NCI-H128 (cell line): ENCODE measurements at regions not wholly inside any gene's neighbourhood (a gene's known extent, or its start where the extent isn't known, plus 50 kb on each side); places are given as distances from the start of the nearest gene placed in this dataset.

ENCODE experiments used
- DNase-seq: peaks from one replicate; lab custom pipeline; 2025; ENCODE audit not compliant: unreplicated experiment; lab: John Stamatoyannopoulos, UW

DNA sequence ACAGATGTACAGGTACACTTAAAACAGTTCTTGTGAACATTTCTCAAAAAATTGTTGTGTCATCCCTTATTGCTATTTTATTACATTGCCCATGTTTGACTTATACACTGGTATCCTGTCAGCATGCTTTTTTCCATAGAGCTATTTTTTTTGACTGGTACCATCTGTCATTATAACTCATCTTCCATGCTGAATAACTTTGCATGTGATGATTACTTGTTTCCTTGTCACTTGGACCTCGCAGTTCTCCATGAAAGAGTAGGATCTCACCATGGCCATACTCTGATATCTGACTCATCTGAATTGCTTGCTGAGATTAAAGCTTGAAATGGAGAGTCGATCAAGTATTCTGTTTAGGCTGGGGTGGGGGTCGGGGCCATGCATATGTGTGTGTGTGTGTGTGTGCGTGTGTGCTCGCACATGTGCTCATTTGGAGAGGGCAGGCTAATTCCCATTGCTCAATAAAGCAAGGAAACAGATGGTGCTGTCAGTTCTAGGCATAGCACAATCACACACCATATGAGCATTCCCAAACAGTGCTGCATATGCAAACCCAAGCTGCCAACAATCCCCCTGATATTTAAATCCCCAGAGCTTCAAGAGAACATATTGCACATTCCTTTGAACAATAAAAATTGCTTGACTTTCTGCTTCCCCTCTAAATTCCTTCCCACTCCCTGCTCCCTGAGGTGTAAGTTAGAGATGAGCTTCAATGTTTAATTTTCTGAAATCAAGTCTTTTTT, 62.9 kb downstream of the NHLRC3 start:
- DNase-seq = no peak

DNA sequence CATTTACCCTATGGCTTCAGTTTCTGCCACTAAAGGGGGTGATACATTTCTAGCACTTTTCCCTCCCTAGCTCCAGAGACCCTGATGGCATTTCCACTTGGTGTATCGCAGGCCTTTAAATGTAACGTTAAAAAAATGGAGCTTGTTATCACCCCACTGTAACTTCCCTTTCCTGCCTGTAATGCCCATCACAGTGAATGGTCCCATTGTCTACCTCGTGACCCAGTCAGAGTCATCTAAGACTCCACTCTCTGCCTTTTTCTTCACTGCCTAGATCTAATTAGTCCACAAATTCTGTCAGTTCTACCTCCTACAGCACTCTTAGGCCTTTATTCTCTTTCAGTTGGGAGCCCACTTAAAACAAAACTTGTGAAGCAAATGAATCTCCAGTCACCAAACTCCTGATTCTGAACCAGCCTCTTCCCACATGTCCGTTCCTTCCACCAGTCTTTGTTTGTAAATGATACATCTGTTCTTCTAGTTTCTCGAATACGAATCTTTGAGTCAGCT, 64.8 kb downstream of the NHLRC3 start:
- DNase-seq = no peak

DNA sequence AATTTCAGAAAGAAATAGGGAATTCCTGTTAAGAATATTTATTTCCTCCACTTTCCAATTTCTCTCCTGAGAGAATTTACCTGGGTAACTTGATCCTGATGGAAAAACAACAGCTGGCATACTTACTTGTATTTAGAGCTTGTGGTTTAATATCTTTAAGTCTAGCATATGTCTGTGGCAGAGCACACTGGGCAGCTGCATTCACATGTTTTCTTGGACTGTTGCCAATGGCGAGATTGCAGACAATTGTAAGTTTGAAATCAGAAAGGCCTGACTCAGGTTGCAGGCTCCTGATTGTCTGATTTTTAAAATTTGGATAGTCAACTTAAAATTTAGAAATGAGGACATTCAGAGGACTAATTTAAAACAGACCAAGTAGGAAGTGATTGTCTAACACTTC, 66.9 kb downstream of the NHLRC3 start:
- DNase-seq = peak; percentile 89

DNA sequence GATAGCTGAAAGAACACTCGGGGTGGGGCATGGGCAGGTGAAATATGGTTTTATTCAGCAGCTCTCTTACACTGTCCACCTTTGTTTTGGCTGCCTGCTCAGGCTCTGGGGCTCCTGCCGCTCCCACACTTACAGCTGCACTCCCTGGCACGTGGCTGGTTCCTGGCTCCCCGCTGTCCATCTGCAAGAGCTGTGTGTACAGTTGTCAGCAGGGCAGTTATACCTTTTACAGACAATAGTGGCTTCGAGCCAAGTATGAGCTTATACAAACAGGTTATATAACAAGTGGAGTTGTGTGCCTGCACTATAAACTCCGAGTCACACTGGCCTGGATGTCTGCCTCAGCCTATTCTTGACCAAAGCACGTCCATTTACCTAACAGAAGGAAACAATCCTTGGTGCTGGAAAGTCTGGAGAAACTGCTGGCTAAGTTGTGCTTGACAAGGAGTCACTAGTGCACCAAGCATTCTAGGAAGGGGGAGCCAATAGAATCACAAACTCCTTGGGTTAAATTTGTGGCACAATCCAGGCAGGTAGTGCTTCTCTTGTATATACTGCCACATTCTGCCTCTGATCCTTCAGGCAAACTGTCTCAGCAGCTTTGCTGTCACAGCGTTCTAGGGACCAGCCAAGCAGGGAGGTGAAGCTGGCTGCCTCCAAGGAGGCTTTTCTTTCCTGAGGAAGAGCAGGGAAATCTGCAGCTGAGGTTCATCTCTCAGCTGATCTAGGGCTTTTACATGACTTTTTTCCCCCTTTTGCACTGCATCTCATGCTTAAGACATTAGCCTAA, 68.2 kb downstream of the NHLRC3 start:
- DNase-seq = peak; percentile 72

DNA sequence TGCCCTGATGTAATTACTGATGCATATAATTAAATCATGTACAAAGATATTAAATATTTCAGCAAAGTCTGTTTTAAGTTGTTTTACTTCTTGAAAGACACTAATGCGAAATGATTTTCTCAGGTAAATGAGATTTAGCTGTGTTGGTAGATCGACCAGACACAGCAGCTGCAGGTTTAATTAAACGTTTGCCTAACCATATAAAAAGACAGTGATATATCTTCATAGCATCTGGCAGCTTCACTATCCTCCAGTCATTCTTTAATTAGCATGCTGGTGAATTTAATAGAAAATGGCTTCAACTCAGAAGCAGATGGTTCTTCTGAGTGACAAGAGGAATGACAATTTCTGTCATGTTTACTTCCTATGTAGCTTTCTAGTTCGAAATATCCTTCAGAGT, 69.3 kb downstream of the NHLRC3 start:
- no peak for DNase-seq

DNA sequence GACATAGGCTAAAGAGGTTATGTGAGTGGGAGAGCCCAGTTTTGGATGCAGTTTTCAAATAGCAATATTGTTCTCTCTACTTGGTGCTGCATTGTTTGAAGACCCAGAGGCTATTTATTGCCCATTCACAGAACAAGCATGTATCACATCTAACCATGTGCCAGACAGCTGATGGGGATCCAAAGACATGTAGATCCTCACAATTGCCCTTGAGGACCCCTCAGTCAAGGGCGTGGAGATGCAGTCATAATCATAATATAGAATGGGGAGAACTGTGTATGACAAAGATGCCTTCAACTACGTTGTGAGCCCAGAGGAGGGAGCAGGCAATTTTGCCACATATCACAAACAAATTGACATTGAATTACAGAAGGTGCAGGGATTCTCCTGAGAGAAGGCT, 70.5 kb downstream of the NHLRC3 start:
- DNase-seq = no peak

DNA sequence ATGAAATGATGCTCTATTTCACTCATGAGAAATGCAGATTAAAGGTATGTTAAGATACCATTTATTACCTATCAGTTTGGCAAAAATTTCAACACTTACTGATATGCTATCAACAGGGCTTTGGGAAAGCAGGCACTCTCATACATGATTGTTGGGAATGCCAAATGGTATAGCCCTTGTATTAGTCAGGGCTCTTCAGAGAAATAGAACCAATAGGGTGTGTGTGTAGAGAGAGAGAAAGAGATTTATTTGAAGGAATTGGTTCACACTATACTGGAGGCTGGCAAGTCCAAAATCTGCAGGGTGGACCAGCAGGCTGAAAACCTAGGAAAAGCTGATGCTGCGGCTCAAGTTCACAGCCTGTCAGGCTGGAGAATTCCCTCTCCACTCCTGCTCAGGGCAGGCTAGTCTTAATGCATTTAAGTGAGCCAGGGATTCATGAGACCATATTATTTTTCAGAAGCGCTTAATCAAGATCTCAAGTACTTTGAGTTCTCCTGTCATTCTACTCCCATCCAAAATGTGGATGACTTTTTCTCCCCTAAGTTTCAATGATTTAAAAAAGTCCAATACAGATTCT, 72.4 kb downstream of the NHLRC3 start:
- no peak for DNase-seq

DNA sequence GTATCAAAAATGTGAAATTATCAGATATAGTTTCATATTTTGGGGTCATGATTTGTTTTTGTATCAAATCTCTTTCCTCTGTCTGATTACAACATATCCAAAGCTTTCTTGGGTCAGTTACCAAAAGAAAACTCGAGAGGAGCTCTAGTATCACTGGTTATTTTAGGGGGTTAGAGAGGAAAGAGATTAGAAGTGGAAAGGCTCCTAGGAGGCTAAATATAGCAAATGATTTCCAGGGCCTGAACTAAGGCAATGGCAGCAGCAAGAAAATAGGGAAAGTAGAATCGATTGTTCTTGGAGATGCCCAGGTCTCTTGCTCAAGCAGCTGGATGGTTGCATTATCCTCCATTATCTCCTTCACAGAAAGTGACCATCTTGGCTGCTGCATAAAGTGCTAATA, 72.9 kb downstream of the NHLRC3 start:
- no peak for DNase-seq

DNA sequence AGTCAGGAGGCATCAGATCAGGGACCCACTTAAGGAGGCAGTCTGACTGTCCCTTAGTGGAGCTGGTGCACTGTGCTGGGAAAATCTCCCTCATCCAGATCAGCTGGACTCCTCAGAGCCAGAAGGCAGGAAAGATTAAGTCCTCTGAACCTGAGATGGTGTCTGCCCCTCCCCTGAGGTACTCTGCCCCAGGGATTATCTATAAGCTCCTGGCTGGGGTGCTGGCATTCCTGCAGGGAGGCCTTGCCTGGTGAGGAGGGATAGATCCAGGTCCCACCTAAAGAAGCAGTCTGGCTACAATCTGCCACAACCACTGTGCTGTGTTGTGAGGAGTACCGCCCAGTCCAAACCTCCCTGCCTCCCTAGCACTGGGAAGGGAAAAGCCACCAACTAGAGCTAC, 81.2 kb downstream of the NHLRC3 start:
- no peak for DNase-seq

DNA sequence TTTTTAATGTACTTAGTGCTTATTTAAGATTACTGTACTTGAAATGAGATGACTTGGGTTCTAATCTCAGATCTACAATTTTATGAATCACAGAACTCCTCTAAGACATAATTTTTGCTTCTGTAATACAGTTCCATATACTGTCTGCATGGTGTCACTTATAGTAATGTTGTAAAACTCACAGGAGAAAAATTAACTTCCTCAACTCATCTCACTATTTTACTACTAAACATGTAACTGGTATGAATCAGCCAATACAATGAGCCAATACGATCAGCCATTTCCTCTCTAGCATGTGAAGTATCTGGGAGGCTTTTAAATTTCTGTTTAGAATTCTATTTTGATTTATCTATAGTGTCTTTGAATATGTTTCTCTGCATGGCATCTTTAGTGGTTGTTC, 85.3 kb downstream of the NHLRC3 start:
- no peak for DNase-seq

DNA sequence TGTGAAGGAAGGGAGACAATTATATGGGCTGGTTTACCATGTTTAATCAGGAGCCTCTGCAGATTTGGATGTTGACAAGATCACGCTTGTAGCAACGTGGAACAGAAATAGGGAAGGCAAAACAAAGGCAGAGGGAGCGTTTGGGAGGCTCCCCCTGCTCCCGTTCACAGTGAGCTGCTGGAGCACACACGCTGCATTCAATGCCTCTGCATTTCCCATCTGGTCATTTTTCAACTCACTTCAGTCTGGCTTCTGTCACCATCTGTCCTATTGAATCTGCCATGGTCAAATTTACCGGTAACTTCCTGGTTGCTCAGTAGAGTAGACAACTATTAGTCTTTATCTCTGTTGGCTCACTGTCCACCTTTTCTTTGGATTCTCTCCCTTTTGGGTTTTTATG, 91.0 kb downstream of the NHLRC3 start:
- DNase-seq = no peak

DNA sequence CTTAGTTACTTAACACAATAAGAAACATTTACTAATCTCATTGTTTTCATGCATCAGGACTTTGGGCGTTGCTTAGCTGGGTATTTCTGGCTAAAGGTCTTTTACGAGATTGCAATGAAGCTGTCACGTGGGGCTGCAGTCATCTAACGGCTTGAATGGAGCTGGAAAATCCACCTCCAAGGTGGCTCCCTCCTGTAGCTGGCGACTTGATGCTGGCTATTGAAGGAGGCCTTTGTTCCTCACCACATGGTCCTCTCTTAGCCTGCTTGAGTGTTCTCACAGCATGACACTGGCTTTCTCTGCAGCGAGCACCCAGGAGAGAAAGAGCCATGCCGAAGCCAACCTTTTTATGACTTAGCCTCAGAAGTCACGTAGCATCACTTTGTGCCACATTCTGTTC, 92.0 kb downstream of the NHLRC3 start:
- peak; percentile 52 for DNase-seq

DNA sequence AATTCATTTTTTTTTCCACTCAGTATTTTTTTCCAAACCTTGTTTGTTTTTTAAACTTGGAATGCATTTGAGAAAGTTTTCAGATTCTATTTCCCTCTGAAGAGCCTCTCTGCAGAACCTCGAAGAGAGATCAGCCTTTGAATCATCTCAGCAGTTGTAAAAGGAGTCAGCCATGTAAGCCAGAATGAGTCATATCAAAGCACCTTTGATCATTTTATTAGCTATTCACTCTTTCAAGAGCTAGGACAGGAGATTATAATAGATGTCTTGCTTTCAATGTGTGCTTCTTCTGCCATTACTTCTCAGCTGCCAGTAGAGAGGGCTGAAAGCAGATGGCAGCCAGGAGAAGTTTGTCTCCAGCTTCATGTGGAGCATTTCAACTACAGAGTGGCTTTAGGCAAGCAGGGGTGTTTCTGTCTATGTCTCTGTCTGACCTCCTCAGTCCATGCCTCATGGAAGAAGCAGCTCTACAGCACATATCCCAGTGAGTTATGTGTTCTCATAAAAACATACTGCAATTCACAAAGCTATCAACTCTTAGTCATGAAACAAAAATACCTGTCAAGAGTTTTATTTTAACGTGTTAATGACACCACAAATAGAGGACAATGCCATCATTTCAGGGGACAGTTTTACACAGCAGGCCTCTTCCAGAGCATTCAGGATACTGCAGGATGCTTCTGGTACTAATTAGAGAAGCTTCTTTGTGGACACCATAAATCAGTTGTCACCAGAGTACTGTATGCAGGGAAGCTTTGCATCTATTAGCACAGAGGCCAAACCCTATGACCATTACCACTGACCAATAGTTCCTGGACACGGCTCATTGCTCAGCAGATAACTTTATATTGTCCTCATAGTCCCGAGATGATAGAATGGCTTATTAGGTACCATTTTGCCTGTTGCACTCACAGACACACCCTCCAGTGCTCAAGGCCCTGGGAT, 94.3 kb downstream of the NHLRC3 start:
- DNase-seq = no peak

DNA sequence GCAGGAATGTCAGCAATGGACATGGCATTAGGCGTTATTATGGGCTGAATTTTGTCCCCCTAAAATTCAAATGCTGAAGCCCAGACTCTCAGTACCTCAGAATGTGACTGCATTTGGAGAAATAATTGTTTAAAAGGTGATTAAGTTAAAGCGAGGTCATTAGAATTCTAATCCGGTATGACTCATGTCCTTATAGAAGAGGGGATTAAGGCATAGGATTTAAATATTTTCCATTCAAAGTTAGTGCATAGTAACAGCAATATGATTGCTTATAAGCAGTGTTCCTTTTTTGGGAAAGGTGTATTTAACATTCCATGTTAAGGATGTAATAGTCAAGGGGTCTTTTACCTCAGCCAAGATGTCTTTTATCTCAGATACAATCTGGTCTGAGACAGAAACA, 95.5 kb downstream of the NHLRC3 start:
- DNase-seq = no peak

DNA sequence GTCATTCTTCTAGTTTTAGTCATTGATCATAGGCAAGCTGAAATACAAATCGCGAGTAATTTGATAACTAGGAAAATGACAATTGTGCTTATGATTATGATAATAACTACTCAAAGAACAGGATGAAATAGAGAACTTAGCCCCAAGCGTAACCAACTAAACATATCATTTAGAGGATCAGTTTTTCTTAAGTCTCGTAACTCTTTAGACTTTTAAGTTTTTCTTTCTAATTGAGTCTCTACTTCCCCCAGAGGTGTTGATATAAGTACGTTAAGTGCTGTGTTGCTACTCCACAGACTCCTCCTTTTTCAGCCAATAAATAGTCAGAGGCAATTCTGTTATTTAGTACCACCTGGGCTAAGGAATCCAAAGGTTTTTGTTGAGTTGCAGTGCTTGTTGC, 96.3 kb downstream of the NHLRC3 start:
- no peak for DNase-seq

DNA sequence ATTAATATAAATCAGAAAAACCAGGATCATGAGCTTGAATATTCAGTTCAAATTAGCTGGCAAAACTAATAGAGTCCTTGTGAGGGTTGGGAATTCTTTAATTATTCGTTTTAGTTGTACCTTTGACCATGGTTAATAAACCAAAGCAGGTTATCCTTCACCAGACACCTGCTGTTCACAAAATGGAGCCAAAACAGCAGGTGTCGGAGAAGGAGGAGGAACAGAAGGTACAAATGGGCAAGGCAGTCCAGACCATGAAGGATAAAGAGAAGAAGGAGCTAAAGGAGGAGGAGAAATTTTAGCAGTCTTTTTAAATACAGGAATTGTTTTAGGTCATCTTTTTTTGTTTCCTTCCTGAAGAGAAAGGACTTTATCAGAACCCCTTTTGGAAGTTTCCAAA, 106.1 kb downstream of the NHLRC3 start:
- DNase-seq = no peak

DNA sequence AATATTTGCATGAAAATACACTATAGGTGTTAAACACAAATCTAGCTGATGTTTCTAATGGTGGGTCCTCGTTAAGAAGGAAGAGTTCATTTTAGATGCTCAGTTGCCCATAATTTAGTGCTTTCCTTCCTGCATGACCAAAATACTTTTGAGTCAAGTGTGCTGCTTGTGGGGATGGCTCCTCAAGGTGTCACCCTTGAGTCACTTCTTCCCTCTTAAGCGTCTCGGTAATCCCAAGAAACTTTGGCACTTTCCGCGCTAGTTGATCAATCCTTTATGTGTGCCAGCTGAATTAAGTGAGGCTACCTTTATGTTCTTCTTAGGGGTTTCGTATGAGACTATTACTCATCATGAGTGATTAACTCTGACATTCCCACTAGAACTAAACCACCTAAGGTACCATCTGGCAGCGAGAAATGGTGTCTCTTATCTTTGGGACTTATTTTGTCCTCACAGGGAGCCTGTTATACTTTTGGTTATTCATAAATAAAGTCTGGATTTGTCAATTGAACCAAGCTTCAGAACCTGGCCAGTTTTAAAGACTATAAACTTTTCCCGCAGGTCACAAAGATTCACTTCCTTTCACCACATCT, 106.8 kb downstream of the NHLRC3 start:
- DNase-seq = no peak

DNA sequence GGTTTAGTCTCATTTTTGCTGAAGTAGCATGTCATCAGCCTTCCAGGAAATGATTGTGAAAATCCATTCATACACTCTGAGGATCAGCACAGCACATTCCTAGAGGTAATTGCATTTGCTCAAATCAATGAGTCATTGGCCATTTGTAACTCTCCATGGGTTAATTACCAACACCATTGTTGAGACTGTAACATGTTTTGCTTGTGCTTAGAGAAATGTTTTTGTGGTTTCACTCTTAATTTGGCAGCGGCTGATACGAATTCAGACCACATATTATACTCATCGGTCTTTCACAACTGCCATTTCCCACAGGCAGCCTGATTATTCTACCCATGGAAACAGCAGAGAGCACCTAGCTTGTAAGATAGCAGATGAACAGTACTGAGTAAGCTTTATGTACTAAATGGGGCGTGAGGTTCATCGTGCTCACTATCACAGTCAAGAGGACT, 110.3 kb downstream of the NHLRC3 start:
- peak; percentile 70 for DNase-seq

DNA sequence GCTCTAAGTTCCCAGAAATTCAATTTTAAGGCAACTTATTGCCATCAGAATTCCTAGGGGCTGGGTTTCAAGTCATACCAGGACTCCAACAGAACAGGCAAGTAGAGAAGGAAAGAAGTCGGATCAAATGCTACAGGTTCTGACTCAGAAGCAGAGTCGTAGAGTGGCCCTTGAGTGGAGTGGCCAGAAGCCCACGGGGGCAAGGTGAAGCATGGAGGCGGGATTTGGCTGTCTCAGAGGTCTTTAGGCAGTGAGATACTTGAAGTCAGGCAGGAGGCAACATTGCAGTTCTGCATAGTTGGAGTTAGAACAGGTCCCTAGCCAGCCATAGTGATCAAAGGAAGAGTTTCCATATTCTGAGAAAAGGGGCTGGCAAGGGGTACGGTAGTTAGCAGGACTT, 111.6 kb downstream of the NHLRC3 start:
- DNase-seq = no peak

DNA sequence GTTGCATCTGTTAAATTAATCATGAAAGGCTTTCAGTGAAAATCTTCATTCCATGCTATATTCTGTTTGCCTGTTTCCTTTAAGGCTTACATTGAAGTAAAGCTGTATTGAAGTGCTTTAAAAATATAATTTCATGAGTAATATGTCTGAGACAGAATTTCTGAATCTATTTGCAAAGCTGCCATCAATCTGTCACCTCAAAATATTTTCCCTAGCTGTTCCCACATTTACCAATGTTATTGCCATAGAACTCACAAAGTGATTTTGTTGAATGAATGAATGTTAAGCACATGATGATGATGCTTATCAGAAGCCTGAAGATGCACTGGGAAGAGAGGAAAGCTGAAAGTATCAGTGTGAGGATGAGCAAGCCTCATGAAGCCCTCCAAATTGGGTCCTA, 115.8 kb downstream of the NHLRC3 start:
- DNase-seq = no peak

DNA sequence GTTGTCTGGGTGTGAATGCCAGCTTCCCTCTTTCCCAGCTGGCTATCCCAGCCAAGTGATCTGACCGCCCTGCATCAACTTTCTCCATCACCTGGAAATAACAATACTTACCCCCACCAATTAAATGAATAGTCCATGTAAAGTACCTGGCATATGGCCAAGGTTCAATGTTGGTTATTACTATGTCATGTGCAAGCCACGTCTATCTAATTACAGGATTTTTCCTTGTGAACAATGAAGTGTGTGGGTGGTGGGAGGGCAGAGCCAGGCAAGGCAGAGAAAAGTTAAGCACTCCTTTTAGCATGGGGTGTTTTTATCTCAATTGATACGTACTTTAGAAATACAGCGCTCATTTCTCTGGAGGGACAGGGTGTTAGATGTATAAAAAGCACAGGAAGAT, 121.1 kb downstream of the NHLRC3 start:
- peak; percentile 87 for DNase-seq
